WERI-Rb-1 (cell line): ENCODE measurements at regions not wholly inside any gene's neighbourhood (a gene's known extent, or its start where the extent isn't known, plus 50 kb on each side); places are given as distances from the start of the nearest gene placed in this dataset.

Experiments
- DNase-seq: peaks from one replicate; pipeline ENCODE4 v3.0.0-alpha.2; 2020
- H3K27ac ChIP-seq: fragments of 250-450 bp; sonication (Bioruptor Pico); 2 replicates; pipeline ENCODE4 v1.5.1; 2020; ENCODE audit warnings: mild to moderate bottlenecking, moderate library complexity
- H3K27me3 ChIP-seq: fragments of 250-450 bp; sonication (Bioruptor Pico); 2 replicates; pipeline ENCODE4 v1.5.1; 2021; ENCODE audit warnings: mild to moderate bottlenecking, low read depth, moderate library complexity; ENCODE audit not compliant: insufficient read depth, severe bottlenecking
- H3K36me3 ChIP-seq: fragments of 250-450 bp; sonication (Bioruptor Pico); 2 replicates; pipeline ENCODE4 v1.5.1; 2020; ENCODE audit warnings: mild to moderate bottlenecking, moderate library complexity
- H3K4me3 ChIP-seq: 2 replicates; pipeline ENCODE4 v1.5.1; 2011; ENCODE audit warnings: low read depth, mild to moderate bottlenecking, control low read depth, low read length
- H3K9me3 ChIP-seq: fragments of 250-450 bp; sonication (Bioruptor Pico); 2 replicates; pipeline ENCODE4 v1.5.1; 2021; ENCODE audit warnings: mild to moderate bottlenecking, moderate library complexity; ENCODE audit not compliant: severe bottlenecking
- CTCF ChIP-seq: IDR thresholded peaks from 2 replicates; pipeline ENCODE4 v1.5.1; 2011; ENCODE audit warnings: low read depth, mild to moderate bottlenecking, control low read depth, inconsistent platforms, low read length

DNA sequence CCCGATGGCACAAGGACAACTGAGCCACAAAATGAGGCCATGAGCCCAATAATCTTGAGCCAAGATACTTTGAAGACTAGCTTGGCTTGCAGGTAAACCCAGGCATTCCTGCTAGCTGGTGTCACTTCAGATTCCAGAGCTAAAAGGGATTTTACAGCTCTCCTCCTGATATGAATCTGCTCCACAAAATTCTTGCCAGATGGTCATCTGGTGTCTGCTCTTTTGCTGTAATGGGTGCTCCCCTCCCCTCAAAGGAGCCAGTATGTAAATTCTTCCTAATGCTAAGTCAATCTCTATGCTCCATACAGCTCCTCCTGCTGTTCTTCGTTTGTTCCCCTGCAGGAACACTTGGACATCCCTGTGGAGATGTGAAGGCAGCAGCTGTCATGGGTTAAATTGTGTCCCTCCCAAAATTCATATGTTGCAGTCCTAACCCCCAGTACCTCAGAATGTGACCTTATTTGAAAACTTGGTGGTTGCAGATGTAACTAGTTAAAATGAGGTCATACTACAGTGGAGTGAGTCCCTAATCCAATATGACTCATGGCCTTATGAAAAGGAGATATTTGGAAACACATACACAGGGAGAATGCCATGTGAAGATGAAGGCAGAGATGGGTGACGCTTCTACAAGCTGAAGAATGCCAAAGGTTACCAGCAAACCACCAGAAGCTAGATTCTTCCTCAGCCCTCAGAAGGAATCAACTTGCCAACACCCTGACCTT lies 180.6 kb upstream of the PALMD start:
- H3K27ac ChIP-seq: peak overlapping the region; percentile 16
- 0 out of 2 replicates have a peak, but pooled peaks have one; percentile 20 for TF ChIP-seq CTCF
- no peak overlapping the region for H3K4me3 ChIP-seq
- peaks cover 2% of the 10 kb centered on the region for H3K9me3 ChIP-seq
- H3K27me3 ChIP-seq: no peaks in the 10 kb centered on the region
- DNase-seq: peak; percentile 68
- H3K36me3 ChIP-seq: no peaks in the 10 kb centered on the region

DNA sequence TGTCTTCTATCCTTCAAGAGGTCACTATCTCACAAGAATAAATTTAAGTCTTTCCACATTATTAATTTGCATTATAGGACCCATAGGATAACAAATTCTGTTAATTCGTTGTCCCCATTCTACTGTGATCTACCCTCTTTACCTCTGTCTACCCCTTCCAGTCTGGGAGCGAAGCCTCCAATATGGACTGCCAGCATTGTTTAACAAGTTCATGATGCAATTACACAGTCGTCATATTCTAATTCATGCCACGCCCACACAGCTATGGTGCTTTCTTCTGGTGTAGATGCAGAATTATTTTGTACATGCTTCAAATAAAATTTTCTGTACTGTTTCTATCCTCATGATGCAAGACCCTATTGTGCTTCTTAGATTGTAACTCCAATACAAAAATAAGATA lies 178.3 kb upstream of the PALMD start:
- H3K27ac ChIP-seq: no peak overlapping the region
- H3K27me3 ChIP-seq: no peaks in the 10 kb centered on the region
- no peak overlapping the region for H3K4me3 ChIP-seq
- no peaks in the 10 kb centered on the region for H3K9me3 ChIP-seq
- DNase-seq: no peak
- TF ChIP-seq CTCF: no peak
- no peaks in the 10 kb centered on the region for H3K36me3 ChIP-seq

- Histone ChIP-seq H3K9me3 (no peaks in the 10 kb centered on the region), H3K4me3 (no peak overlapping the region), H3K27me3 (no peaks in the 10 kb centered on the region), H3K36me3 (no peaks in the 10 kb centered on the region), H3K27ac (peak overlapping the region; percentile 78)
- no peak for TF ChIP-seq CTCF
- peak; percentile 35 for DNase-seq
Measured at GRCh38 chr1:99469550-99469971, 176.4 kb upstream of the PALMD start.

DNA sequence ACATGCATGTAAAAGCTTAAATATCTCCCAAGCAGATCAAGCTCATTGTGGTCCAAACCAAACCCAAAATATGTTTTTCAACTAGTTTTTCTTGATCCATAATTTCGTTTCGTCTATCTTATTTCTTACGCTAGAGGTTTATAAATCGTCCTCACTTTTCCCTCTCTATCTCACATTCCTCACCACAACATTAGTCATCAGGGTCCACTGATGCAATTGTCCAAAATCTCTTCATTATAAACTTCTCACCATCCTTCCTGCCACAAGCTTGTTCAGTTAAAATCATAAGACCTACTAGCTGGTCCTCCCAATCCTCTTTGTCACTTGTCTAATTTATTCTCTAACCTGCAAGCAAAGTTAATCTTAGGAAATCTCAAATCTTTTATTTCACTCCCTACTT lies 173.0 kb upstream of the PALMD start:
- H3K4me3 ChIP-seq: no peak overlapping the region
- H3K27me3 ChIP-seq: no peaks in the 10 kb centered on the region
- no peaks in the 10 kb centered on the region for H3K36me3 ChIP-seq
- peak overlapping the region; percentile 33; the same call in 1 of the 2 replicates for H3K27ac ChIP-seq
- DNase-seq: no peak
- H3K9me3 ChIP-seq: no peaks in the 10 kb centered on the region
- TF ChIP-seq CTCF: no peak

- TF ChIP-seq CTCF: no peak
- Histone ChIP-seq H3K4me3 (no peak overlapping the region), H3K36me3 (no peaks in the 10 kb centered on the region), H3K27me3 (no peaks in the 10 kb centered on the region), H3K9me3 (no peaks in the 10 kb centered on the region), H3K27ac (peak overlapping the region; percentile 17; the same call in 1 of the 2 replicates)
- no peak for DNase-seq
Measured at GRCh38 chr1:99474350-99474893, 171.5 kb upstream of the PALMD start.

DNA sequence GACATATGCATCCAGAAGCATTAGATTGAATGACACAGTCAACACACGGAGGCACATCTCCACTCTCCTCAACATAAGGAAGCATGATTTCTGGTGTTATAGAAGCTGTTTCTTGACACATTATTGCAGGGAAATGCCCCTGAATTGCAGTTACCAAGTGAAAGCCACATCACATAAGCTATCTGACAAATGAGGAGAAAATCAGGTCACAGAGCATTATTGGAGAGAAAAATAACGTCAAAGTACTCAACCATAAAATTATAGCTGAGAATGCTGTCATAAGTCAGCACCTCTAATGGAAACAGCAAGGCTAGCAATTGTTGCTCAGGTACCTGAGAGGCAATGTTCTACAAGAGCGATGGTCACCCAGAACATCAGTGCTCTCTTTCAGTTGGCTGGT lies 169.9 kb upstream of the PALMD start:
- no peaks in the 10 kb centered on the region for H3K27me3 ChIP-seq
- H3K36me3 ChIP-seq: no peaks in the 10 kb centered on the region
- no peak for TF ChIP-seq CTCF
- no peak overlapping the region for H3K27ac ChIP-seq
- no peak for DNase-seq
- H3K9me3 ChIP-seq: no peaks in the 10 kb centered on the region
- H3K4me3 ChIP-seq: no peak overlapping the region
